OCI-M1 (cell line): ENCODE measurements at regions not wholly inside any gene's neighbourhood (a gene's known extent, or its start where the extent isn't known, plus 50 kb on each side); places are given as distances from the start of the nearest gene placed in this dataset.
"Not testable (repeated sequence)": the region's sequence is repeated elsewhere in the genome, so short reads cannot be mapped to it uniquely, and the experiment has no call there.

Experiments used
- DNase-seq: peaks from one replicate; lab custom pipeline; 2025; lab: John Stamatoyannopoulos, UW

- no peak for DNase-seq
Observed at GRCh38 chr1:58062635-58063034, 483.9 kb downstream of the OMA1 start.

GRCh38 chr1:58060559-58061170 is 485.9 kb downstream of the OMA1 start:
- DNase-seq: no peak

GRCh38 chr1:58059789-58060188 is 486.7 kb downstream of the OMA1 start:
- DNase-seq: no peak

- no peak for DNase-seq
Observed at GRCh38 chr1:58058323-58058722, 488.2 kb downstream of the OMA1 start.

GRCh38 chr1:58057826-58058225 is 488.7 kb downstream of the OMA1 start:
- no peak for DNase-seq

GRCh38 chr1:58051187-58051586 is 495.3 kb downstream of the OMA1 start:
- not testable (repeated sequence) for DNase-seq

GRCh38 chr1:58047265-58047858 is 499.2 kb downstream of the OMA1 start:
- peak; percentile 43 for DNase-seq

GRCh38 chr1:58045094-58045705 is 501.3 kb downstream of the OMA1 start:
- DNase-seq: no peak

- DNase-seq: no peak
Observed at GRCh38 chr1:58041621-58042020, 504.9 kb downstream of the OMA1 start.

GRCh38 chr1:58038574-58038973 is 508.0 kb downstream of the OMA1 start:
- DNase-seq: no peak

GRCh38 chr1:58035523-58035922 is 511.0 kb downstream of the OMA1 start:
- peak; percentile 13 for DNase-seq

- DNase-seq: no peak
Observed at GRCh38 chr1:58033311-58033710, 513.2 kb downstream of the OMA1 start.

- DNase-seq: no peak
Observed at GRCh38 chr1:58032611-58033073, 513.9 kb downstream of the OMA1 start.

GRCh38 chr1:58031416-58031815 is 515.1 kb downstream of the OMA1 start:
- DNase-seq: no peak

GRCh38 chr1:58030456-58030855 is 516.1 kb downstream of the OMA1 start:
- DNase-seq: no peak

- DNase-seq: no peak
Observed at GRCh38 chr1:58017641-58018040, 528.9 kb downstream of the OMA1 start.

- DNase-seq: peak; percentile 10
Observed at GRCh38 chr1:58013237-58013636, 533.3 kb downstream of the OMA1 start.

GRCh38 chr1:58011978-58012377 is 534.5 kb downstream of the OMA1 start:
- DNase-seq: peak; percentile 2

- DNase-seq: no peak
Observed at GRCh38 chr1:58006421-58007046, 540.0 kb downstream of the OMA1 start.

- no peak for DNase-seq
Observed at GRCh38 chr1:58005212-58005611, 541.3 kb downstream of the OMA1 start.

GRCh38 chr1:58003988-58004387 is 542.5 kb downstream of the OMA1 start:
- no peak for DNase-seq

- no peak for DNase-seq
Observed at GRCh38 chr1:58003059-58003458, 543.5 kb downstream of the OMA1 start.

- DNase-seq: no peak
Observed at GRCh38 chr1:58000821-58001220, 545.7 kb downstream of the OMA1 start.
